Right lobe of liver (tissue), 4 donors: ENCODE measurements at regions not wholly inside any gene's neighbourhood (a gene's known extent, or its start where the extent isn't known, plus 50 kb on each side); places are given as distances from the start of the nearest gene placed in this dataset.
"Not testable (repeated sequence)": the region's sequence is repeated elsewhere in the genome, so short reads cannot be mapped to it uniquely, and the experiment has no call there.

Experiments used
- POLR2A ChIP-seq: fragments of 450-650 bp; IDR thresholded peaks from one replicate; pipeline ENCODE4 v1.6.1; 2017; ENCODE audit warnings: antibody characterized with exemption, mild to moderate bottlenecking
- TF ChIP-seq, protein P1 (sequence below), 4 donors: fragments of 200-600 bp in 3 of 4; fragments of 450-650 bp in 1 of 4; IDR thresholded peaks; one replicate each; pipeline versions ENCODE4 v1.5.1 to v1.8.0; 2016 to 2022; ENCODE audit warnings: antibody characterized with exemption in 4 of 4, mild to moderate bottlenecking in 2 of 4
- donor health status: DM: no; HTN: no; CAD: no.
- donor health status: DM: no; HTN: no; CAD: no.
- donor health status: DM: no; HTN: yes; CAD: no.

DNA sequence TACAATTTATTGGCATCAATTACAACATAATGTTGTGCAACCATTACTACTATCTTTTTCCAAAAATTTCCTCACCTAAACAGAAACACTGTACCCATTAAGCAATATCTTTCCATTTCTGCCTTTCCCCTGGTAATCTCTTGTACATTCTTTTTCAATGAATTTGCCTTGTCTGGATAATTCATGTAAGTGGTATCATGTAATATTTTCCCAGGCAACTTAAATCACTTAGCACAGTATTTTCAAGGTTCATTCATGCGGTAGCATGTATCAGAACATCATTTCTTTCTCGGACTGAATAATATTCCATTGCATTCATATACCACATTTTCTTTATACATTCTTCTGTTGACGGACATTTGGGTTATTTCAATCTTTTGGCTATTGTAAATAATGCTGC, 139.0 kb downstream of the GOLGA6L6 start:
- not testable (repeated sequence) for TF ChIP-seq POLR2A
- TF ChIP-seq, protein P1, sequence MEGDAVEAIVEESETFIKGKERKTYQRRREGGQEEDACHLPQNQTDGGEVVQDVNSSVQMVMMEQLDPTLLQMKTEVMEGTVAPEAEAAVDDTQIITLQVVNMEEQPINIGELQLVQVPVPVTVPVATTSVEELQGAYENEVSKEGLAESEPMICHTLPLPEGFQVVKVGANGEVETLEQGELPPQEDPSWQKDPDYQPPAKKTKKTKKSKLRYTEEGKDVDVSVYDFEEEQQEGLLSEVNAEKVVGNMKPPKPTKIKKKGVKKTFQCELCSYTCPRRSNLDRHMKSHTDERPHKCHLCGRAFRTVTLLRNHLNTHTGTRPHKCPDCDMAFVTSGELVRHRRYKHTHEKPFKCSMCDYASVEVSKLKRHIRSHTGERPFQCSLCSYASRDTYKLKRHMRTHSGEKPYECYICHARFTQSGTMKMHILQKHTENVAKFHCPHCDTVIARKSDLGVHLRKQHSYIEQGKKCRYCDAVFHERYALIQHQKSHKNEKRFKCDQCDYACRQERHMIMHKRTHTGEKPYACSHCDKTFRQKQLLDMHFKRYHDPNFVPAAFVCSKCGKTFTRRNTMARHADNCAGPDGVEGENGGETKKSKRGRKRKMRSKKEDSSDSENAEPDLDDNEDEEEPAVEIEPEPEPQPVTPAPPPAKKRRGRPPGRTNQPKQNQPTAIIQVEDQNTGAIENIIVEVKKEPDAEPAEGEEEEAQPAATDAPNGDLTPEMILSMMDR (IDR thresholded peaks at IDR 0.05): not testable (repeated sequence)
